ENCODE measurements at regions not wholly inside any gene's neighbourhood (a gene's known extent, or its start where the extent isn't known, plus 50 kb on each side); places are given as distances from the start of the nearest gene placed in this dataset.

DNA sequence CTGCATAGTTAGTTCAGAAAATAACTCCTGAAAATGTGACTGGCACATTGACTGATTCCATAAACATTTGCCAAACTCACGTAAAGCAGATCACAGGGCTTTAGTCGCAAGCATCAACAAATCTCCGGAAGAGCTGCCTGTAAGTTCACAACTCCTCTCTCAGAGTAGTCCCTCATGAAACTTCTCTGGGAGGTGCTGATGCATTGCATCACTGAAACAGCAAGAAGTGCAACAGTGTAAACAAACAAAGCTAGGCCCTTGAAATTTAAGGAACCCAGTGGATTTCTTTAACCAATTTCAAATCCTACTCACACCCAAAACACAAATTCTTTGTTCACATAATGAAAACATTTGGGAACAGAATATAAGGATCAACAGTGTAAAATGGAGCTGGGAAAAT is 1691.7 kb upstream of the FLRT2 start:
- no peaks in the 10 kb centered on the region for H3K27me3 ChIP-seq (ENCODE audit: control insufficient read depth in 3 of 3, insufficient read depth in 3 of 3, low read length in 2 of 3)
- ATAC-seq (ENCODE audit: insufficient read depth, low FRiP score) (no peak), DNase-seq (no peak)
- no peak overlapping the region for H3K9ac ChIP-seq (ENCODE audit: insufficient read depth in 1 of 2, low read length in 2 of 2)
- H3K9me3 ChIP-seq (ENCODE audit: control insufficient read depth in 4 of 4, insufficient read depth in 3 of 4, low read length in 3 of 4), result no peaks in the 10 kb centered on the region
- WGBS, 2 donors, result 71 to 82% methylated on average over 3 of the region's 3 CpGs
- no peak overlapping the region for H3K27ac ChIP-seq (ENCODE audit: low read depth in 1 of 2, low read length in 1 of 2)
- no peaks in the 10 kb centered on the region for H3K36me3 ChIP-seq (ENCODE audit: control insufficient read depth in 4 of 4, insufficient read depth in 4 of 4, low read length in 4 of 4)
- TF ChIP-seq, protein P1, sequence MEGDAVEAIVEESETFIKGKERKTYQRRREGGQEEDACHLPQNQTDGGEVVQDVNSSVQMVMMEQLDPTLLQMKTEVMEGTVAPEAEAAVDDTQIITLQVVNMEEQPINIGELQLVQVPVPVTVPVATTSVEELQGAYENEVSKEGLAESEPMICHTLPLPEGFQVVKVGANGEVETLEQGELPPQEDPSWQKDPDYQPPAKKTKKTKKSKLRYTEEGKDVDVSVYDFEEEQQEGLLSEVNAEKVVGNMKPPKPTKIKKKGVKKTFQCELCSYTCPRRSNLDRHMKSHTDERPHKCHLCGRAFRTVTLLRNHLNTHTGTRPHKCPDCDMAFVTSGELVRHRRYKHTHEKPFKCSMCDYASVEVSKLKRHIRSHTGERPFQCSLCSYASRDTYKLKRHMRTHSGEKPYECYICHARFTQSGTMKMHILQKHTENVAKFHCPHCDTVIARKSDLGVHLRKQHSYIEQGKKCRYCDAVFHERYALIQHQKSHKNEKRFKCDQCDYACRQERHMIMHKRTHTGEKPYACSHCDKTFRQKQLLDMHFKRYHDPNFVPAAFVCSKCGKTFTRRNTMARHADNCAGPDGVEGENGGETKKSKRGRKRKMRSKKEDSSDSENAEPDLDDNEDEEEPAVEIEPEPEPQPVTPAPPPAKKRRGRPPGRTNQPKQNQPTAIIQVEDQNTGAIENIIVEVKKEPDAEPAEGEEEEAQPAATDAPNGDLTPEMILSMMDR (IDR thresholded peaks at IDR 0.05; ENCODE audit: control extremely low read depth, extremely low read depth), result no peak
- no peaks in the 10 kb centered on the region for H3K4me1 ChIP-seq (ENCODE audit: control insufficient read depth in 5 of 5, insufficient read depth in 5 of 5, low read length in 5 of 5)
- H3K4me3 ChIP-seq, result no peak overlapping the region

DNA sequence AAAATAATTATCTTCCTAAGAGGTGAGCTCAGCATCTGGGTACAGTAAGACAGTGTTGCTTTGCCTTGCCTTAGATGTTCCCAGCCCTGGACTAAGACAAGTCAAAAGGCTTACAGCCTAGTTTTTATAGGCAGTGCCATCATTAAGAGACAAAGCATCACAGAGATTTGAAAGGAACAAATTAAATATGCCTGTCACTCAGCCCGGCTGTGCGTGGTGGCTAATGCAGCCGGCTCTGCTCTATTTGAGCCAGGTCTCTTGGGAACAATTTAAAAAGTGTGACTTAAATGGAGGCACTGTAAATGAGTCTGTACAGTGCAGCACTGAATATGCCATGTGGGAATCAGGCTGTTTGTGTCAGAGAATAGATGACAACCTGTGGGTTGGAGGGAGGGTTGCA is 1687.4 kb upstream of the FLRT2 start:
- WGBS, 2 donors, result 82 to 94% methylated on average over 3 of the region's 3 CpGs
- H3K36me3 ChIP-seq (ENCODE audit: control insufficient read depth in 4 of 4, insufficient read depth in 4 of 4, low read length in 4 of 4), result no peaks in the 10 kb centered on the region
- H3K27me3 ChIP-seq (ENCODE audit: control insufficient read depth in 3 of 3, insufficient read depth in 3 of 3, low read length in 2 of 3), result no peaks in the 10 kb centered on the region
- TF ChIP-seq, protein P1 (IDR thresholded peaks at IDR 0.05; ENCODE audit: control extremely low read depth, extremely low read depth), result no peak
- no peak for DNase-seq
- no peak overlapping the region for H3K9ac ChIP-seq (ENCODE audit: insufficient read depth in 1 of 2, low read length in 2 of 2)
- no peak overlapping the region for H3K4me3 ChIP-seq
- H3K4me1 ChIP-seq (ENCODE audit: control insufficient read depth in 5 of 5, insufficient read depth in 5 of 5, low read length in 5 of 5), result no peaks in the 10 kb centered on the region
- no peak for ATAC-seq (ENCODE audit: insufficient read depth, low FRiP score)
- H3K27ac ChIP-seq (ENCODE audit: low read depth in 1 of 2, low read length in 1 of 2), result no peak overlapping the region
- H3K9me3 ChIP-seq (ENCODE audit: control insufficient read depth in 4 of 4, insufficient read depth in 3 of 4, low read length in 3 of 4), result no peaks in the 10 kb centered on the region

DNA sequence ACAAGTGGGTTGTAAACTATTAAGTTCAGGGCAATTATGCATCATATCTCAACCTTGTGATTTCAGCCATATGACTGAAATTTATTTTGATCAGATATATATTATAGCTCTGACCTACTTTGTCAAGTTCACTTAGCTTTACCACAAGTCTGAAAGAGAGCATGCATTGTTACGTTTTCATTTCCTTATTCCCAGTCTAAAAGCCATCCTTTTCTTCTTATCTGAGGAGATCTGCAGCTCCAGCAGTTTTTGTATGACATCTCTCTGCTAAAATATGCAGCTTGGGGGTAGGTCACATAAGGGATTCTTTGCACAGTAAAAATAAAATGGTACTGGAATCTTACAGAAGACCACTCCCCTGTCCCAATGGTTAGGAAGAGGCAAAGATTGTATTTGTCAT is 1682.8 kb upstream of the FLRT2 start:
- Histone ChIP-seq H3K27ac (ENCODE audit: low read depth in 1 of 2, low read length in 1 of 2) (no peak overlapping the region), H3K36me3 (ENCODE audit: control insufficient read depth in 4 of 4, insufficient read depth in 4 of 4, low read length in 4 of 4) (no peaks in the 10 kb centered on the region), H3K9me3 (ENCODE audit: control insufficient read depth in 4 of 4, insufficient read depth in 3 of 4, low read length in 3 of 4) (no peaks in the 10 kb centered on the region), H3K27me3 (ENCODE audit: control insufficient read depth in 3 of 3, insufficient read depth in 3 of 3, low read length in 2 of 3) (no peaks in the 10 kb centered on the region), H3K4me1 (ENCODE audit: control insufficient read depth in 5 of 5, insufficient read depth in 5 of 5, low read length in 5 of 5) (no peaks in the 10 kb centered on the region), H3K4me3 (no peak overlapping the region), H3K9ac (ENCODE audit: insufficient read depth in 1 of 2, low read length in 2 of 2) (no peak overlapping the region)
- ATAC-seq (ENCODE audit: insufficient read depth, low FRiP score) (no peak), DNase-seq (no peak)
- WGBS, 2 donors, result 68 to 73% methylated on average over 1 of the region's 1 CpG
- TF ChIP-seq, protein P1 (IDR thresholded peaks at IDR 0.05; ENCODE audit: control extremely low read depth, extremely low read depth), result no peak

DNA sequence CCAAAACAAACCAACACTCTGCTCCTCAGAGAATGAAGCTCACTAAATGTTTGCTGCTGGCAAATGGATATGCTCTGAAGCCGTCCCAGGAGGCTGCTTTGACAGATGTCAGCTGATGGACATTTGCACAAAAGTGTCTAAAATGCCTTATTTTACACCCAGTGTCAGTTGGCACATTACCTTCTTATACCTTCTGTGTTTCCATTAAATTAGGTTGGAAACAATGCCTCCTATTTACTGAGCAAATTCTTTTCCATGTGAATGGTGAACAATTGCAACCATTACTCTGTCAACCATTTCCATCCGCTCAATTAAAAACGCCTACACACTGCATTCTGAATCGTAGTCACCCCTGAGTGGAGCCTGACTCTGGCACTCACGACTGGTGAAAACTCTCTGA is 1679.9 kb upstream of the FLRT2 start:
- WGBS, 2 donors, result 72 to 79% methylated on average over 5 of the region's 5 CpGs
- TF ChIP-seq, protein P1 (IDR thresholded peaks at IDR 0.05; ENCODE audit: control extremely low read depth, extremely low read depth), result no peak
- no peaks in the 10 kb centered on the region for H3K9me3 ChIP-seq (ENCODE audit: control insufficient read depth in 4 of 4, insufficient read depth in 3 of 4, low read length in 3 of 4)
- H3K27me3 ChIP-seq (ENCODE audit: control insufficient read depth in 3 of 3, insufficient read depth in 3 of 3, low read length in 2 of 3), result no peaks in the 10 kb centered on the region
- no peak overlapping the region for H3K9ac ChIP-seq (ENCODE audit: insufficient read depth in 1 of 2, low read length in 2 of 2)
- H3K36me3 ChIP-seq (ENCODE audit: control insufficient read depth in 4 of 4, insufficient read depth in 4 of 4, low read length in 4 of 4), result no peaks in the 10 kb centered on the region
- H3K4me3 ChIP-seq, result no peak overlapping the region
- H3K27ac ChIP-seq (ENCODE audit: low read depth in 1 of 2, low read length in 1 of 2), result no peak overlapping the region
- ATAC-seq (ENCODE audit: insufficient read depth, low FRiP score) (no peak), DNase-seq (no peak)
- no peaks in the 10 kb centered on the region for H3K4me1 ChIP-seq (ENCODE audit: control insufficient read depth in 5 of 5, insufficient read depth in 5 of 5, low read length in 5 of 5)
